ENCODE measurements at regions not wholly inside any gene's neighbourhood (a gene's known extent, or its start where the extent isn't known, plus 50 kb on each side); places are given as distances from the start of the nearest gene placed in this dataset.
"Not testable (repeated sequence)": the region's sequence is repeated elsewhere in the genome, so short reads cannot be mapped to it uniquely, and the experiment has no call there.

- H3K4me3 ChIP-seq (ENCODE audit: low read length in 2 of 2), result no peak overlapping the region
- Mint-ChIP-seq H3K36me3 (no peaks in the 10 kb centered on the region), H3K27me3 (peaks cover 0 to 4% of the 10 kb centered on the region in 2 donors), H3K9me3 (peaks cover 0 to 8% (median 2%) of the 10 kb centered on the region in 8 donors), H3K4me1 (no peaks in the 10 kb centered on the region), H3K27ac (no peak overlapping the region), H3K4me3 (no peak overlapping the region)
- H3K36me3 ChIP-seq (ENCODE audit: insufficient read depth, low read length), result no peaks in the 10 kb centered on the region
- ChIA-PET POLR2A (ENCODE audit: partially characterized antibody) (no interaction called here), CTCF (ENCODE audit: partially characterized antibody) (interaction anchor here (0.7 kb wide), 1 partner anchor 913 kb away, joined by 3 read pairs; no protein-coding TSS in a partner anchor)
- no peaks in the 10 kb centered on the region for H3K27me3 ChIP-seq (ENCODE audit: insufficient read depth, low read length)
- H3K4me1 ChIP-seq (ENCODE audit: insufficient read depth, low read length), result no peaks in the 10 kb centered on the region
- no peaks in the 10 kb centered on the region for H3K9me3 ChIP-seq (ENCODE audit: control insufficient read depth in 1 of 2, low read length in 2 of 2)
- intact Hi-C loops (cut with micrococcal nuclease), result no loop called here
- no peak for DNase-seq
- no peak overlapping the region for H3K27ac ChIP-seq (ENCODE audit: low read depth, low read length)
These were observed 200.9 kb upstream of the DAAM1 start for GRCh38 chr14:58987591-58987990.

- H3K27me3 ChIP-seq (ENCODE audit: insufficient read depth, low read length), result no peaks in the 10 kb centered on the region
- Mint-ChIP-seq H3K36me3 (no peaks in the 10 kb centered on the region), H3K27me3 (peaks cover 1 to 4% of the 10 kb centered on the region in 2 donors), H3K4me1 (no peaks in the 10 kb centered on the region), H3K9me3 (peaks cover 0 to 13% (median 4%) of the 10 kb centered on the region in 8 donors), H3K27ac (no peak overlapping the region), H3K4me3 (no peak overlapping the region)
- intact Hi-C loops (cut with micrococcal nuclease), result no loop called here
- CTCF ChIA-PET (ENCODE audit: partially characterized antibody), result no interaction called here
- H3K9me3 ChIP-seq (ENCODE audit: control insufficient read depth in 1 of 2, low read length in 2 of 2), result no peaks in the 10 kb centered on the region
- no peak overlapping the region for H3K4me3 ChIP-seq (ENCODE audit: low read length in 2 of 2)
- no peak overlapping the region for H3K27ac ChIP-seq (ENCODE audit: low read depth, low read length)
- H3K4me1 ChIP-seq (ENCODE audit: insufficient read depth, low read length), result no peaks in the 10 kb centered on the region
- H3K36me3 ChIP-seq (ENCODE audit: insufficient read depth, low read length), result no peaks in the 10 kb centered on the region
- POLR2A ChIA-PET (ENCODE audit: partially characterized antibody), result no interaction called here
- DNase-seq, result no peak
These were observed 195.5 kb upstream of the DAAM1 start for GRCh38 chr14:58992935-58993334.

- Histone ChIP-seq H3K36me3 (ENCODE audit: insufficient read depth, low read length) (no peaks in the 10 kb centered on the region), H3K27me3 (ENCODE audit: insufficient read depth, low read length) (no peaks in the 10 kb centered on the region), H3K4me1 (ENCODE audit: insufficient read depth, low read length) (no peaks in the 10 kb centered on the region), H3K27ac (ENCODE audit: low read depth, low read length) (no peak overlapping the region), H3K9me3 (ENCODE audit: control insufficient read depth in 1 of 2, low read length in 2 of 2) (no peaks in the 10 kb centered on the region), H3K4me3 (ENCODE audit: low read length in 2 of 2) (no peak overlapping the region)
- intact Hi-C loops (cut with micrococcal nuclease), result no loop called here
- Mint-ChIP-seq H3K36me3 (no peaks in the 10 kb centered on the region), H3K27ac (no peak overlapping the region), H3K4me1 (no peaks in the 10 kb centered on the region), H3K27me3 (peaks cover 1 to 3% of the 10 kb centered on the region in 2 donors), H3K4me3 (no peak overlapping the region), H3K9me3 (peaks cover 0 to 9% (median 3%) of the 10 kb centered on the region in 8 donors)
- DNase-seq, result no peak
- POLR2A ChIA-PET (ENCODE audit: partially characterized antibody), result no interaction called here
- CTCF ChIA-PET (ENCODE audit: partially characterized antibody), result no interaction called here
These were observed 194.3 kb upstream of the DAAM1 start for GRCh38 chr14:58994130-58994529.

GRCh38 chr14:59004012-59004411 lies 184.5 kb upstream of the DAAM1 start:
- Histone ChIP-seq H3K4me3 (ENCODE audit: low read length in 2 of 2) (no peak overlapping the region), H3K9me3 (ENCODE audit: control insufficient read depth in 1 of 2, low read length in 2 of 2) (no peaks in the 10 kb centered on the region), H3K27me3 (ENCODE audit: insufficient read depth, low read length) (no peaks in the 10 kb centered on the region), H3K36me3 (ENCODE audit: insufficient read depth, low read length) (no peaks in the 10 kb centered on the region), H3K4me1 (ENCODE audit: insufficient read depth, low read length) (no peaks in the 10 kb centered on the region), H3K27ac (ENCODE audit: low read depth, low read length) (no peak overlapping the region)
- Mint-ChIP-seq H3K27me3 (peaks cover 4 to 7% of the 10 kb centered on the region in 2 donors), H3K4me1 (no peaks in the 10 kb centered on the region), H3K9me3 (peaks cover 0 to 9% (median under 1%) of the 10 kb centered on the region in 8 donors), H3K27ac (no peak overlapping the region), H3K36me3 (no peaks in the 10 kb centered on the region), H3K4me3 (no peak overlapping the region)
- no peak for DNase-seq
- POLR2A ChIA-PET (ENCODE audit: partially characterized antibody), result no interaction called here
- intact Hi-C loops (cut with micrococcal nuclease), result no loop called here
- CTCF ChIA-PET (ENCODE audit: partially characterized antibody), result no interaction called here

- H3K4me3 ChIP-seq (ENCODE audit: low read length in 2 of 2); H3K27ac ChIP-seq (ENCODE audit: low read depth, low read length); H3K9me3 ChIP-seq (ENCODE audit: control insufficient read depth in 1 of 2, low read length in 2 of 2); DNase-seq; H3K4me1 ChIP-seq (ENCODE audit: insufficient read depth, low read length); H3K27me3 Mint-ChIP-seq; H3K4me1 Mint-ChIP-seq; H3K36me3 Mint-ChIP-seq; POLR2A ChIA-PET (ENCODE audit: partially characterized antibody); H3K36me3 ChIP-seq (ENCODE audit: insufficient read depth, low read length); H3K4me3 Mint-ChIP-seq; CTCF ChIA-PET (ENCODE audit: partially characterized antibody); intact Hi-C loops (cut with micrococcal nuclease); H3K27me3 ChIP-seq (ENCODE audit: insufficient read depth, low read length): not testable (repeated sequence)
- Mint-ChIP-seq H3K9me3 (peaks cover 0 to 15% (median 4%) of the 10 kb centered on the region in 8 donors), H3K27ac (peak overlapping the region in 1 of 7 donors; percentile 58)
These were observed 182.3 kb upstream of the DAAM1 start for GRCh38 chr14:59006179-59006578.

- no peaks in the 10 kb centered on the region for H3K4me1 Mint-ChIP-seq
- intact Hi-C loops (cut with micrococcal nuclease), result no loop called here
- POLR2A ChIA-PET (ENCODE audit: partially characterized antibody), result no interaction called here
These were observed 178.5 kb upstream of the DAAM1 start for GRCh38 chr14:59009967-59010366.

GRCh38 chr14:59013672-59014298 lies 174.7 kb upstream of the DAAM1 start:
- Histone ChIP-seq H3K4me1 (ENCODE audit: insufficient read depth, low read length) (no peaks in the 10 kb centered on the region), H3K9me3 (ENCODE audit: control insufficient read depth in 1 of 2, low read length in 2 of 2) (peaks cover 0 to 4% of the 10 kb centered on the region in 2 donors), H3K27ac (ENCODE audit: low read depth, low read length) (no peak overlapping the region), H3K27me3 (ENCODE audit: insufficient read depth, low read length) (no peaks in the 10 kb centered on the region), H3K4me3 (ENCODE audit: low read length in 2 of 2) (no peak overlapping the region), H3K36me3 (ENCODE audit: insufficient read depth, low read length) (no peaks in the 10 kb centered on the region)
- Mint-ChIP-seq H3K36me3 (no peaks in the 10 kb centered on the region), H3K27ac (no peak overlapping the region), H3K27me3 (peaks cover 0 to 2% of the 10 kb centered on the region in 2 donors), H3K4me1 (no peaks in the 10 kb centered on the region), H3K9me3 (peaks cover 0 to 41% (median 19%) of the 10 kb centered on the region in 8 donors), H3K4me3 (no peak overlapping the region)
- intact Hi-C loops (cut with micrococcal nuclease), result no loop called here
- CTCF ChIA-PET (ENCODE audit: partially characterized antibody), result no interaction called here
- POLR2A ChIA-PET (ENCODE audit: partially characterized antibody), result no interaction called here
- no peak for DNase-seq

More at GRCh38 chr14:59009967-59010366, 178.5 kb upstream of the DAAM1 start:
- no peak overlapping the region for H3K4me3 ChIP-seq (ENCODE audit: low read length in 2 of 2)
- no peaks in the 10 kb centered on the region for H3K4me1 ChIP-seq (ENCODE audit: insufficient read depth, low read length)
- H3K27ac Mint-ChIP-seq, result no peak overlapping the region
- H3K36me3 ChIP-seq (ENCODE audit: insufficient read depth, low read length), result no peaks in the 10 kb centered on the region
- no peak overlapping the region for H3K27ac ChIP-seq (ENCODE audit: low read depth, low read length)
- CTCF ChIA-PET (ENCODE audit: partially characterized antibody), result no interaction called here
- peaks cover 0 to 41% (median 22%) of the 10 kb centered on the region in 8 donors for H3K9me3 Mint-ChIP-seq
- H3K4me3 Mint-ChIP-seq, result no peak overlapping the region
- H3K36me3 Mint-ChIP-seq, result no peaks in the 10 kb centered on the region
- no peaks in the 10 kb centered on the region for H3K27me3 ChIP-seq (ENCODE audit: insufficient read depth, low read length)
- H3K27me3 Mint-ChIP-seq, result peaks cover 2 to 6% of the 10 kb centered on the region in 2 donors
- no peak for DNase-seq
- H3K9me3 ChIP-seq (ENCODE audit: control insufficient read depth in 1 of 2, low read length in 2 of 2), result peaks cover 0 to 4% of the 10 kb centered on the region in 2 donors
